ENCODE measurements at regions not wholly inside any gene's neighbourhood (a gene's known extent, or its start where the extent isn't known, plus 50 kb on each side); places are given as distances from the start of the nearest gene placed in this dataset.

DNA sequence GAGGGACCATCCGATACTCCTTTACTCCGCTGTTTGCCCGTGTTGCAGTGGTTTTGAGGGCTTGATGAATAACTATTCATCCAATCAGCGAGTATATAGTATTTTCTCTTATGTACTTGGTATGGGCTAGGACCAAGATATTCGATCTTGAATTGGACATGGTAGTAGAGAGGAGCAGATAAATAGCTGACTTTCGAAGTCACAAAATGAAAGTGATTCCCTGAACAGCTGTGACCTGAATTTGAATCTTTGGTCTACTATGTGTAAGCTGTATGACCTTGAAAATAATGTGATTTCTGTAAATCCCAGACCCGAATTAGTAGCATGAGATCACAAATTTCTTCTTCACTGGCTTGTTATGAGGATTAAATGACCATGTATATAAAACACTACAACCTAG, 134.4 kb downstream of the TUSC1 start:
- in situ Hi-C loops (cut with MboI; ENCODE audit: low pct_ligation_motif_present in 1 of 4, low pct_unique_long_range_greater_than_20kb in 1 of 4, low sequenced_read_pairs in 3 of 4), result no loop called here
- H3K4me1 ChIP-seq, result no peaks in the 10 kb centered on the region
- TF ChIP-seq POLR2A (IDR thresholded peaks at IDR 0.05), result no peak
- TF ChIP-seq EP300 (IDR thresholded peaks at IDR 0.05; ENCODE audit: low read depth), result no peak
- TF ChIP-seq, protein P1, sequence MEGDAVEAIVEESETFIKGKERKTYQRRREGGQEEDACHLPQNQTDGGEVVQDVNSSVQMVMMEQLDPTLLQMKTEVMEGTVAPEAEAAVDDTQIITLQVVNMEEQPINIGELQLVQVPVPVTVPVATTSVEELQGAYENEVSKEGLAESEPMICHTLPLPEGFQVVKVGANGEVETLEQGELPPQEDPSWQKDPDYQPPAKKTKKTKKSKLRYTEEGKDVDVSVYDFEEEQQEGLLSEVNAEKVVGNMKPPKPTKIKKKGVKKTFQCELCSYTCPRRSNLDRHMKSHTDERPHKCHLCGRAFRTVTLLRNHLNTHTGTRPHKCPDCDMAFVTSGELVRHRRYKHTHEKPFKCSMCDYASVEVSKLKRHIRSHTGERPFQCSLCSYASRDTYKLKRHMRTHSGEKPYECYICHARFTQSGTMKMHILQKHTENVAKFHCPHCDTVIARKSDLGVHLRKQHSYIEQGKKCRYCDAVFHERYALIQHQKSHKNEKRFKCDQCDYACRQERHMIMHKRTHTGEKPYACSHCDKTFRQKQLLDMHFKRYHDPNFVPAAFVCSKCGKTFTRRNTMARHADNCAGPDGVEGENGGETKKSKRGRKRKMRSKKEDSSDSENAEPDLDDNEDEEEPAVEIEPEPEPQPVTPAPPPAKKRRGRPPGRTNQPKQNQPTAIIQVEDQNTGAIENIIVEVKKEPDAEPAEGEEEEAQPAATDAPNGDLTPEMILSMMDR (IDR thresholded peaks at IDR 0.05), result no peak
- no peak for TF ChIP-seq POLR2AphosphoS5 (IDR thresholded peaks at IDR 0.05)
- no peaks in the 10 kb centered on the region for H3K9me3 ChIP-seq
- DNase-seq, result no peak
- no peak overlapping the region for H3K27ac ChIP-seq
- intact Hi-C loops (cut with DNase I; ENCODE audit: low total_unique reads), result no loop called here
- no peak overlapping the region for H3K4me3 ChIP-seq
- no peaks in the 10 kb centered on the region for H3K36me3 ChIP-seq
- 91 to 94% methylated on average over 7 of the region's 7 CpGs for WGBS, 2 donors (ENCODE audit: low coverage in 1 of 2)
- no peaks in the 10 kb centered on the region for H3K27me3 ChIP-seq

DNA sequence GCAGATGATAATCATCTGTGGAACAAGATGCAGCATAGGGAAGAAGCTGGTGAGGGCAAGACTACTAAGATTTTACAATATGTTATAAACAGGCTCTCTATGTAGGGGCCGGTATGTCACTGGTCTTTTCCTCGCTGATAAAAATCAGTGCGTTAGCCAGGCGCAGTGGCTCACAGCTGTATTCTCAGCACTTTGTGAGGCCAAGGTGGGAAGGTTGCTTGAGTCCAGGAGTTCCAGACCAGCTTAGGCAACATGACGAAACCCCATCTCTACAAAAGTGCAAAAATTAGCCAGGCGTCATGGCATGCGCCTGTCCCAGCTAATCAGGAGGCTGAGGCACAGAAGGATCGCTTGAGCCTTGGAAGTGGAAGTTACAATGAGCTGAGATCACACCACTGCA, 135.9 kb downstream of the TUSC1 start:
- H3K27ac ChIP-seq, result no peak overlapping the region
- no peak for DNase-seq
- H3K4me3 ChIP-seq, result no peak overlapping the region
- TF ChIP-seq, protein P1 (IDR thresholded peaks at IDR 0.05), result no peak
- TF ChIP-seq POLR2A (IDR thresholded peaks at IDR 0.05), result no peak
- no peak for TF ChIP-seq EP300 (IDR thresholded peaks at IDR 0.05; ENCODE audit: low read depth)
- TF ChIP-seq POLR2AphosphoS5 (IDR thresholded peaks at IDR 0.05), result no peak
- H3K9me3 ChIP-seq, result no peaks in the 10 kb centered on the region
- no peaks in the 10 kb centered on the region for H3K36me3 ChIP-seq
- peaks cover 0 to 5% (median 2%) of the 10 kb centered on the region in 4 donors for H3K4me1 ChIP-seq
- 84 to 88% methylated on average over 6 to 8 of the region's 8 CpGs for WGBS, 2 donors (ENCODE audit: low coverage in 1 of 2)
- no peaks in the 10 kb centered on the region for H3K27me3 ChIP-seq
- intact Hi-C loops (cut with DNase I; ENCODE audit: low total_unique reads) (no loop called here), in situ Hi-C loops (cut with MboI; ENCODE audit: low pct_ligation_motif_present in 1 of 4, low pct_unique_long_range_greater_than_20kb in 1 of 4, low sequenced_read_pairs in 3 of 4) (no loop called here)

DNA sequence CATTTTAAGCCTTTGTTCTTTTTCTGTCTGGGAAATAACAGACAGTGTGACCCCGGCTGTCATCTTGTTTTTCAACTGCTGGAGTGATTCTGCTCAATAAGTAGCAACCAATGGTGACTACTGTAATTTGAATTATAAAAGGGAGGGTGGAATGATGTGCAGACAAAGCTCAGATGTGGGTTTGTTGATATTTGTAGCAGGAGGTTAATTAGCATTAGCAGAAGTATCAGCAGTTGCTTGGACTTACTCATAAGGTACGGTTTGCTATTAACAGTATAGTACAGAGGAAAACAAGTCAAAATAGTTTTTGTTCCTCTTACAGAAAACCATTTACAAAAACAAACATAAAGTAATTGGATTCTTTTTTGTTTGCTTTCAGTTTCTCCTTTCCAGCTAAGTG, 140.4 kb downstream of the TUSC1 start:
- TF ChIP-seq, protein P1 (IDR thresholded peaks at IDR 0.05), result no peak
- TF ChIP-seq POLR2AphosphoS5 (IDR thresholded peaks at IDR 0.05) (no peak), EP300 (IDR thresholded peaks at IDR 0.05; ENCODE audit: low read depth) (no peak), POLR2A (IDR thresholded peaks at IDR 0.05) (no peak)
- 40 to 49% methylated on average over 2 of the region's 2 CpGs for WGBS, 2 donors (ENCODE audit: low coverage in 1 of 2)
- in situ Hi-C loops (cut with MboI; ENCODE audit: low pct_ligation_motif_present in 1 of 4, low pct_unique_long_range_greater_than_20kb in 1 of 4, low sequenced_read_pairs in 3 of 4), result no loop called here

DNA sequence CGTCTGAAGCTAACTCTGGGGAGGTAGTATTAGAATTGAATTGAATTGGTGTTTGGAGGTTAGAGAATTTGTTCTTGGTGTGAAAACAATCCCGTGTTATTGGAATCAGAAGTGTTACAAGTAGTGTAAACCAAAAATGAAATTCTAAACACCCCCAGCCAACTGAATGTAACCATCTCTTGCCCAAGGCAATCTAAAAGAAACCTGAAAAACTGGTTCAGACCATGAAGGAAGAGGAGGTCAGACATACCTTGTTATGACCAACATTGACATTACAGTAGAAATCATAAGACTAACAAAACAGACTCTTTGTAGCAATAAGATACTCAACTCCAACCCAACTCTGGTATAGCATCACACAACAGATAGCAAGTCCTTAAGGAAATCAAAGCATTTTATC, 159.0 kb downstream of the TUSC1 start:
- no peaks in the 10 kb centered on the region for H3K9me3 ChIP-seq
- 52% methylated on average over 2 of the region's 2 CpGs for WGBS, 2 donors (ENCODE audit: low coverage in 1 of 2)
- H3K27me3 ChIP-seq, result no peaks in the 10 kb centered on the region
- H3K4me1 ChIP-seq, result no peaks in the 10 kb centered on the region
- in situ Hi-C loops (cut with MboI; ENCODE audit: low pct_ligation_motif_present in 1 of 4, low pct_unique_long_range_greater_than_20kb in 1 of 4, low sequenced_read_pairs in 3 of 4) (no loop called here), intact Hi-C loops (cut with DNase I; ENCODE audit: low total_unique reads) (no loop called here)
- TF ChIP-seq POLR2AphosphoS5 (IDR thresholded peaks at IDR 0.05), result no peak
- TF ChIP-seq, protein P1 (IDR thresholded peaks at IDR 0.05), result no peak
- TF ChIP-seq EP300 (IDR thresholded peaks at IDR 0.05; ENCODE audit: low read depth), result no peak
- no peak for TF ChIP-seq POLR2A (IDR thresholded peaks at IDR 0.05)
- no peak for DNase-seq
- no peak overlapping the region for H3K4me3 ChIP-seq
- H3K27ac ChIP-seq, result no peak overlapping the region
- no peaks in the 10 kb centered on the region for H3K36me3 ChIP-seq

More for the DNA sequence above, 140.4 kb downstream of the TUSC1 start:
- H3K36me3 ChIP-seq, result no peaks in the 10 kb centered on the region
- H3K9me3 ChIP-seq, result no peaks in the 10 kb centered on the region
- no peak overlapping the region for H3K4me3 ChIP-seq
- peaks cover 0 to 5% (median 2%) of the 10 kb centered on the region in 4 donors for H3K4me1 ChIP-seq
- no peak for DNase-seq
- no peak overlapping the region for H3K27ac ChIP-seq
- intact Hi-C loops (cut with DNase I; ENCODE audit: low total_unique reads), result no loop called here
- H3K27me3 ChIP-seq, result no peaks in the 10 kb centered on the region

Data from transverse colon (tissue), 4 donors.